Stimulated activated memory B cell treated with anti-CD40 and anti-IgM and Interleukin-4, amounts not matched to agents 10 μg/mL and 1 μg/mL and 100 μg/mL, for 72 hours (primary cell): ENCODE measurements at regions not wholly inside any gene's neighbourhood (a gene's known extent, or its start where the extent isn't known, plus 50 kb on each side); places are given as distances from the start of the nearest gene placed in this dataset.

Experiments
- ATAC-seq: fragments of 150-1000 bp; cut with Tn5 transposase; 2 replicates; pipeline ENCODE4 v1.10.0; 2021
- H3K27ac Mint-ChIP-seq: one replicate; pipeline ENCODE4 v1.8.0; 2022; ENCODE audit warnings: mild to moderate bottlenecking, mixed read lengths
- H3K27me3 Mint-ChIP-seq: one replicate; pipeline ENCODE4 v1.8.0; 2022; ENCODE audit warnings: mixed read lengths
- H3K36me3 Mint-ChIP-seq: one replicate; pipeline ENCODE4 v1.8.0; 2022; ENCODE audit warnings: mixed read lengths
- H3K4me1 Mint-ChIP-seq: one replicate; pipeline ENCODE4 v1.8.0; 2022; ENCODE audit warnings: mixed read lengths
- H3K4me3 Mint-ChIP-seq: one replicate; pipeline ENCODE4 v1.8.0; 2022; ENCODE audit warnings: mild to moderate bottlenecking, moderate library complexity, mixed read lengths
- H3K9me3 Mint-ChIP-seq: one replicate; pipeline ENCODE4 v1.8.0; 2022; ENCODE audit warnings: mixed read lengths

DNA sequence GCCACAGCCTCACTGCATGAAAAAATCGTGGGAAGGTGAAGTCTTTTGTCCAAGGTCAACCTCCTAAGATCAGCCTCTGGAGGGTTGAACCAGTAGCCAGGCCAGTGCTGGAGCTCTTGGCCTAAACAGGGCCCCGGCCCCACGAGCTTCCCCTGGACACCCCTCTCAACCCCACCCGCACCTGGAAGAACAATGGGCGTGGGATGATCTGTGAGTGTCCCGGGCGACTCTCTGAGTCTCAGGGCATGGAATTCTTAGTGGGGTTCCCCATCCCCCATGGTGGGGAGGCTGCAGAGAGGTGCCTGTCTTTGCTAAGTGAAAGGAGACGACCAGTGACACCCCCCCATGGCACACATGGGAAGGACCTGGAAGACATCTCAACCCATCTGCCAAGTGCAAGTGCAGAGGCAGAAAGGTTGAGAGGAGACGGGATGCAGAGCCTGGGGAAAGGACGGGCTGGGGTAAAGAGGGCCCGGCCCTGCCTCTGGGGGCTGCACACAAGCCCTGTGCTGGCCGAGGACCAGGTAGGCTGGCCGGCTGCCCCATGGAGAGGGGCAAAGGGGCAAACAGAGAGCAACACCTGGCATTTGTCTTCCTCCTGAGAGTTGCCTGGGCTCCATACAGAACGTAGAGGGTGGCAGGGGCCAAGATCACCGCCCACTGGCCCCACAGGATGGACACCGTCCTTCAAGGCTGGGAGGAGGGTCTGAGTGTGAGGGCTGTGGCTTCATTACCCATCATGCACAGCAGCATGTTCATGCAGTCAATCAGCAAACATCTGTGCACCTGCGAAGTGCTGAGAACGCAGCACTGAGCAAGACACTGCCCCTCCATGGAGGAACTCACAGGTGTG is 163.0 kb upstream of the PPP2R2D start:
- Mint-ChIP-seq H3K4me3 (no peak overlapping the region), H3K9me3 (peaks cover 10% of the 10 kb centered on the region), H3K36me3 (no peaks in the 10 kb centered on the region), H3K27ac (no peak overlapping the region), H3K27me3 (peaks cover 45% of the 10 kb centered on the region), H3K4me1 (no peaks in the 10 kb centered on the region)
- no peak for ATAC-seq

DNA sequence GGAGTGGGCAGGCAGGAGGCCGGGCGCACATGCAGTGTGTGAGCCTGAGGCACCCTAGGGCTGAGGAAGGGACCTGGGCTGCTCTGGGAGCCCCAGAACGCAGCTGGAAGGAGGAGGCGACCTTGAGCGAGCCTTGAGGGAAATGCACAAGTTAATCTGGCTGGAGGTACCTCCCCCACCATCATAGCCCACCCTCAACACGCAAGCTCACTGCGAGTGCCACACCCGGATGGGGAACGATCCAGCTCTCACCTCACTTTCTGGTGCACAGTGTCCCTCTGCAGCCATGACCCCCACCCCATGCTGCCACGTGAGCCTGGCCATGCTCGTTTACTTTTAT is 162.4 kb upstream of the PPP2R2D start:
- Mint-ChIP-seq H3K4me1 (peaks cover 3% of the 10 kb centered on the region), H3K27me3 (peaks cover 48% of the 10 kb centered on the region), H3K9me3 (peaks cover 10% of the 10 kb centered on the region), H3K4me3 (no peak overlapping the region), H3K36me3 (no peaks in the 10 kb centered on the region), H3K27ac (no peak overlapping the region)
- ATAC-seq: no peak

DNA sequence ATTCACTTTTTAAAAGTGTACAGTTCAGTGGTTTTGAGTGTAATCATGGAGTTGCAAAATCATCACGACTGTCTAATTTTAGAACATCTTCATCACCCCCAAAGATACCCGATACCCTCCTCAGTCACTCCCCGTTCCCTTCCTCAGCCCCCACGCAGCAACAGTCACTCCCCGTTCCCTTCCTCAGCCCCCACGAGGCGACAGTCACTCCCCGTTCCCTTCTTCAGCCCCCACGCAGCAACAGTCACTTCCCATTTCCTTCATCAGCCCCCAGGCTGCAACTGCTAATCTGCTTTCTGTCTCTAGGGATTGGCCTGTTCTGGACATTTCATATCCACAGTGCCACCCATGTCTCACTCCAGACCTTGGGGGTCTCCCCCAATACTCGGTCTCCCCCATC is 161.6 kb upstream of the PPP2R2D start:
- Mint-ChIP-seq H3K27me3 (peaks cover 57% of the 10 kb centered on the region), H3K9me3 (peaks cover 10% of the 10 kb centered on the region), H3K4me3 (no peak overlapping the region), H3K27ac (no peak overlapping the region), H3K36me3 (no peaks in the 10 kb centered on the region), H3K4me1 (peaks cover 9% of the 10 kb centered on the region)
- ATAC-seq: no peak

DNA sequence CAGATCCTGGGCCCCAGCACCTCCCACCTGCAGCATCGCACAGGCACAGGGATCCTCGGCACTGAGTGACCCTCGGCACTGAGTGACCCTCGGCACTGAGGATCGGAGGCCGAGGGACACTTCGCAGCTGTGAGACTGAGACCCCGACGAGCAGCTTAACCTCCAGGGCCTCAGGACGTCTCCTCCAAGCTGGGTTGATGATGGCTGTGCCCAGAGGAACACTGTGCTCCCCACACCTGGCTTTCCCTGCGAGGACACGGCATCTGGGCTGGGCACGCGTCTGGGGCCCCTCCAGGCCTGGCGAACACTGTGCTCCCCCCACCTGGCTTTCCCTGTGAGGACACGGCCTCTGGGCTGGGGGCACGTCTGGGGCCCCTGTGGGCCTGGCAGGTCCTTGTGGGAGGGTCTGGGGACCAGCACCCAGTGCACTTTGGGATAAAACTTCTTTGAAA is 158.3 kb upstream of the PPP2R2D start:
- no peaks in the 10 kb centered on the region for H3K36me3 Mint-ChIP-seq
- ATAC-seq: no peak
- peaks cover 21% of the 10 kb centered on the region for H3K9me3 Mint-ChIP-seq
- no peak overlapping the region for H3K4me3 Mint-ChIP-seq
- H3K4me1 Mint-ChIP-seq: peaks cover 12% of the 10 kb centered on the region
- H3K27ac Mint-ChIP-seq: no peak overlapping the region
- peaks cover 65% of the 10 kb centered on the region for H3K27me3 Mint-ChIP-seq

DNA sequence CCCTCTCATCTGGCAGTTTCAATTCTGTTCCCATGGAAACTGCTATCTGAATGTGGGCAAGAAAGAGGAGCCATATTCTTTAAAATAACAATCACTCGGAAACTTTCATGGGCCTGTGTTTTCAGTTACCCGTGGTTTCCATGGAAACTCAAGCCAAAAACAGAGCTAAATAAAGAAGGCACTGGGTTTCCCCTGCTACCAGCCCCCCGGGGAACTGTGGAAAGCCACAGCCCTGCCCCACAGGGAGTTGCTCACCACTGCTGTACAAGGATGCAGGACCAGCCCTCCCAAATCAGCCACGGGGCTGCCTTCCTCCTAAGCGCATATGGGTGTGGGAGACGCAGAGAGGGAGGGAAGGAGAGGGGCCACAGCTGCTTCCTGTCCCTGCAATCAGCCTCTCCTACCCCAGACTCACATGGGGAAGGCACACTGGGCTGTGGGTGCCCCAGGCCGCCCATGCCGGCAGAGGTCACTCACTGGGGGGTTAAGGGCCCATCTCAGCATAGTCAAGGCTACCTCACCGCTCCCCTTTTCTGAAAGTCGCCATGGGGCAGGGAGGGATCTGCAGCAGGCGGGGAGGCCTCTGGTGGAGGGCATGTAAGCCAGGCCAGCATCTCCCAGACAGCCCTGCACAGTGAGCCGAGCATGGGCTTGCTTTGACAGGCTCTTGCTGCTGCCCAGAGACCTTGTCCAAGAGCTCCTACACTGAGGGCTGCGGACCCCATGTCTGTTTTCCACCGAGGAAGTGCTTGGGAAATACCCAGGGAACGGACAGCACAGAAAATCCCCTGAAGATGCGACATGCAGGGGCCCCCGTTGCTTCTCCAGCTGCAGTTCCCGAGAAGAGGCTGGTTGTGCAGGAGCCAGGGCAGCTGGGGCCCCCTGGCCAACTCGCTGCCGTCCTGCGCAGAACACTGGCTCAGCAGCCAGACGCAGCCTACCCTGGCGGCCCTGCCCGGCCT is 157.3 kb upstream of the PPP2R2D start:
- peak; percentile 79 for ATAC-seq
- Mint-ChIP-seq H3K4me1 (peaks cover 12% of the 10 kb centered on the region), H3K9me3 (peaks cover 21% of the 10 kb centered on the region), H3K36me3 (no peaks in the 10 kb centered on the region), H3K4me3 (no peak overlapping the region), H3K27me3 (peaks cover 62% of the 10 kb centered on the region), H3K27ac (no peak overlapping the region)

DNA sequence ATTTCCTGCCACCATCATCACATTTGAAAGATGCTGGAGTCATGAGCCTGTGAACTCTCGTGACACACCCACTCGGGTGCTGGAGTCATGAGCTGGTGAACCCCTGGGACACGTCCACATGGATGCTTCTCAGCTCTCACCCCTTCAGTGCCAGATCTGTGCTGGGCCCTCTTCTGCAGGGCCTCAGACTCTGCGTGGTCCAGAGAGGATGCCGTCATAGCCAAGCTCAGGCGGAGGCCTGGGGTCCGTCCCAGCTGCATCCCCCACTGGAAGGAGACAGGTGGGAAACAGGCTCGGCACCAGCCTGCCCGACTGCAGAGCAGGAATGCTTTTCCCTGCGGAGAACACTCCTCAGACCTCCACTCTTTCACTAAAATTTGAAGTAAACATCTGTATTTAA is 156.5 kb upstream of the PPP2R2D start:
- no peaks in the 10 kb centered on the region for H3K36me3 Mint-ChIP-seq
- no peak overlapping the region for H3K27ac Mint-ChIP-seq
- peaks cover 19% of the 10 kb centered on the region for H3K9me3 Mint-ChIP-seq
- ATAC-seq: no peak
- H3K4me3 Mint-ChIP-seq: no peak overlapping the region
- peaks cover 12% of the 10 kb centered on the region for H3K4me1 Mint-ChIP-seq
- H3K27me3 Mint-ChIP-seq: peaks cover 62% of the 10 kb centered on the region

DNA sequence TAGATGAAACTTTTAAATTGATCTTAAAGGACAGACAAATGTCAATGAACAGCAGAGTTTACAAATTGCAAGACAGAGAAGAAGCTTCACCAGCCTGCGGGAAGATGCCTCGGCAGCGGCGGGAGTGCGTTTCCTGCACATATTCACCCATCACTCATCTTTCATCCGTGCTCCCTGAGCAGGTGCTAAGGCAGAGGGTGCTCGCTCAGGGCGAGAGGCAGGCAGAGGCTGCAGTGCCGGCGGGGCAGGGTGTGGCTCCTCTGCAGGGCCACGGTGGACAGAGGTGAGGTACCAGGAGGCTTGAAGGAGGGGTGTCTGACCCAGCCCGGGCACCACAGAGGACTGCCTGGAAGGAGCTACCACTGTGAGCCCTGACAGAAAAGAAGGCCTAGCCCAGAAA is 155.2 kb upstream of the PPP2R2D start:
- H3K4me3 Mint-ChIP-seq: no peak overlapping the region

DNA sequence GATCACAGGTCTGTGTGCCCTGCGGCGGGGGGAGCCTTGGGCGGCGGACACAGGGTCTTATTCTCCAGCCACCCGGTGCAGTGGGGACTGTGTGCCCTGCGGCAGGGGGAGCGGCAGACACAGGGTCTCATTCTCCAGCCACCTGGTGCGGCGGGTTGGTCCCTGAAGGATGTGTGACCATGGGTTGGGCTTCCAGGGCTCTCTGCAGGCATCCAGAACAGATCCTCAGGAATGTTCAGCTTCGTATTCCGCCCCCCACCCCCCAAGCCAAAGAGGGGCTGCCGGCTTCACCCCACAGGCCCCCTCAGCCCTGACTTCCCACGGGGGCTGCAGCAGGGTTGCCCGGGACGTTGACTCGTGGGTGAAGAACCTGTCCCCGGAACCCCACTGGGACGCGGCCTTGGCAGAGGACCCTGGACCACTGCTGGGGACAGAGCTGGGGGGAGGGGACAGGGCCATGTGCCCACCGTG is 154.5 kb upstream of the PPP2R2D start:
- peaks cover 12% of the 10 kb centered on the region for H3K4me1 Mint-ChIP-seq
- ATAC-seq: no peak
- H3K27ac Mint-ChIP-seq: no peak overlapping the region
- H3K9me3 Mint-ChIP-seq: peaks cover 11% of the 10 kb centered on the region
- H3K36me3 Mint-ChIP-seq: no peaks in the 10 kb centered on the region
- peaks cover 59% of the 10 kb centered on the region for H3K27me3 Mint-ChIP-seq
- H3K4me3 Mint-ChIP-seq: no peak overlapping the region

More for the DNA sequence above, 155.2 kb upstream of the PPP2R2D start:
- no peak for ATAC-seq
- peaks cover 59% of the 10 kb centered on the region for H3K27me3 Mint-ChIP-seq
- peaks cover 12% of the 10 kb centered on the region for H3K4me1 Mint-ChIP-seq
- H3K9me3 Mint-ChIP-seq: peaks cover 11% of the 10 kb centered on the region
- H3K36me3 Mint-ChIP-seq: no peaks in the 10 kb centered on the region
- no peak overlapping the region for H3K27ac Mint-ChIP-seq

DNA sequence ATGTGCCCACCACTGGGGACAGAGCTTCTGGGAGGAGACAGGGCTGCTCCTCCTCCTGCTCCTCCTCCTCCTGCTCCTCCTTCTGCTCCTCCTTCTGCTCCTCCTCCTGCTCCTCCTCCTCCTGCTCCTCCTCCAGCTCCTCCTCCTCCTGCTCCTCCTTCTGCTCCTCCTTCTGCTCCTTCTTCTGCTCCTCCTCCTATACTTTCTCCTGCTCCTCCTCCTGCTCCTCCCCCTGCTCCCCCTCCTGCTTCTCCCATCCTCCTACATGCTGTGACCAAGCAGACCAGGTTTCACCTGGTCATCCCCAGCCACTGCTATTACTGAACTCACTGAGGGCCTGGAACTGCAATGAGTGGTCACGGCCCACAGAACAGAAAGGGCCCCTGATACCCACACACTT is 154.0 kb upstream of the PPP2R2D start:
- Mint-ChIP-seq H3K36me3 (no peaks in the 10 kb centered on the region), H3K4me3 (no peak overlapping the region), H3K4me1 (peaks cover 12% of the 10 kb centered on the region), H3K27me3 (peaks cover 64% of the 10 kb centered on the region), H3K9me3 (peaks cover 11% of the 10 kb centered on the region), H3K27ac (no peak overlapping the region)
- ATAC-seq: no peak

DNA sequence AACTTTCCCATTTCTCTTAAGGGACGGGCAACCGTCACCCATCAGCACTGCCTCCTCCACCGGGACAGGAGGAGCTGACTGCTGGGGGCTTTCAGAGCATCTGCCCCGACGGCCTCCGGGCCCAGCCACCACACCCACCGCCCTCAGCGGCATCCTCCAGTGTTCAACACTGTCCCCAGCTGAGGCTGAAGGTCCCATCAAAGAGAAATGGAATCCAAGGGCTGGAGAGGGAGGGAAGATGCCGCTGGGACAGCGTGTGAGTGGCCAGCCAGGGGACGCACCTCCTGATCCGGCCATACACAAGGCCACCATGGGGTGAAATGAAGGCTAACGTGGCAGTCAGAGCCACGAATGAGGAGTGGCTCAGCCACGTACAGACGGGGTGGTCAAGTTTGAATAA is 153.6 kb upstream of the PPP2R2D start:
- Mint-ChIP-seq H3K27ac (no peak overlapping the region), H3K4me1 (peaks cover 12% of the 10 kb centered on the region), H3K4me3 (no peak overlapping the region), H3K9me3 (peaks cover 11% of the 10 kb centered on the region), H3K27me3 (peaks cover 66% of the 10 kb centered on the region), H3K36me3 (no peaks in the 10 kb centered on the region)
- ATAC-seq: no peak

DNA sequence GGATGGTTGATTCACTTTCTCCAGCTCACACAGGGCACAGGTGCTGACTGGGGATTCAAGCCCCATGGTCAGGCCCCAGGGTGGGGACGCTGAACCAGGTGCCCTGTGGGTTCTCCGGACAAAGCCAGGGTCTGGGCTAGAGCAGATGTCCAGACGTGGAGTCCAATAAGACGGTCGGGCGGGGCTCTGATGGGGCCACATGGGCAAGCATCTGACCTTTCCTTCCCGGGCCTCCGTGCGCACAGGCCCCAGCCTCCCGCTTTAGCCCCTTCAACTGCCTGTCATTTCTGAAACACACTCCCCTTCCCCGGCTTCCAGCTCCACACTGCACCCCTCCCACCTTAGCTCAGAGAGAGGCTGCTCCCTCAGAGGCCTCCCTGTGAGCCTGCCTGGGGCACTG is 153.0 kb upstream of the PPP2R2D start:
- peaks cover 11% of the 10 kb centered on the region for H3K9me3 Mint-ChIP-seq
- ATAC-seq: no peak
- no peaks in the 10 kb centered on the region for H3K36me3 Mint-ChIP-seq
- H3K4me3 Mint-ChIP-seq: no peak overlapping the region
- peaks cover 66% of the 10 kb centered on the region for H3K27me3 Mint-ChIP-seq
- H3K27ac Mint-ChIP-seq: no peak overlapping the region
- peaks cover 12% of the 10 kb centered on the region for H3K4me1 Mint-ChIP-seq

DNA sequence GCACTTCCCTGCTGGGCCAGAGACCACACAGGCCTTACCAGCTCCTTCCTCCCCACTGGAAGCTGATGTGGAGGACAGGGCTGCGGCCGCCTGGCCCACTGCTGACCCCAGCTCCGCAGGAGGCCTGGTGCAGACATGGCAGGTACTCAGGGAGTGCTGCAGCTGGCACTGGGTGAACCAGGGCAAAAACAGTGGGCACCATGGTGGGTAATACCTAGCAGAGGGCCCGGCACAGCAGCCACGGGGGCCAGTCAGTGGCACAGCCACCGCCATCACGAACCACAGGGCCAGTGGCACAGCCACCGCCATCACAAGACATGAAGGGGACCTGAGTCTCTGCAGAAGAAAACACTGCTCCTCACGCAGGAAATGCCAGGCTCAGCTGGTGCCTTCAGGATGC is 152.6 kb upstream of the PPP2R2D start:
- peaks cover 11% of the 10 kb centered on the region for H3K4me1 Mint-ChIP-seq
- H3K27me3 Mint-ChIP-seq: peaks cover 64% of the 10 kb centered on the region
- no peak overlapping the region for H3K27ac Mint-ChIP-seq
- no peaks in the 10 kb centered on the region for H3K36me3 Mint-ChIP-seq
- no peak overlapping the region for H3K4me3 Mint-ChIP-seq
- H3K9me3 Mint-ChIP-seq: peaks cover 11% of the 10 kb centered on the region
- no peak for ATAC-seq

DNA sequence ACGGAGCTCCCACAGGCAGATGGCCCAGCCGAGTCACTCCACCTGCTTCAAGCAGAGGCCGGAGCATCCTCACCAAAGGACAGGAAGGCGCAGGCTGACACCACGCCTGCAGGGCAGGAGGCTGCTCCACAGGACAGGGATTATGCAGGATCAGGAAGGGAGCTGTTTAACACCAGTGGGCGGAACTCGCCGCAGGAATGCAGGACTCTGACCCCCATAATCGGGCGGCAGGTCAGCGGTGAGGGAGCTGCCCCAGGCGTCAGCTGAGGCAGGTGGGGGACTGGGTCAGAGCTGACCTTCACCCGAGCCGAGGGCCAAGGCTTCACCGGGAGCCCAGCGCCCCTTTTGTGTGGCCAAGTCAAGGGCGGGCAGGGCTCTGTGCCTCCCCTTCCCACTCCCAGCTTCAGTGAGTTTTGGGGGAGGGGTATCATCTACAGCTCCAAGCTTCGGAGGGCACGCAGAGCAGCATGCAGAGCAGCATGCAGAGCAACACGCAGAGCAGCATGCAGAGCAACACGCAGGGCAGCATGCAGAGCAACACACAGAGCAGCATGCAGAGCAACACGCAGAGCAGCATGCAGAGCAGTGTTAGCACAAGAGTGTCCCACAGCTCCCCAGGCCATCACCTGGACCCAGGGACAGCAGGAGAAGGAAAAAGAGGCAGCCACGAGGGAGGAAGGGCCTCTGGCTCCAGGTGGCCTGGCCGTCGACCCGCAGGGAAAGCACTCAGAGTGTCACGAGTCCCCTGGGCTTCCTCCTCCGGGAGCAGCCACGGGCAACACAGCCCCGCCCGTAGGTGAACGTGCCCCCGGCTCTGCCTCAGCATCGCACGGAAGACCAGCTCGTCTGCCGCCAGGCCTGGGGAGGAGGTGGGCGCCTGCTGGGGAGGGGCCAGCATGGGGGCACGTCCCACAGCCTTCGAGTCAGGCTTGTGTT is 151.7 kb upstream of the PPP2R2D start:
- no peak overlapping the region for H3K4me3 Mint-ChIP-seq
- H3K27me3 Mint-ChIP-seq: peaks cover 55% of the 10 kb centered on the region
- peaks cover 11% of the 10 kb centered on the region for H3K9me3 Mint-ChIP-seq
- no peak for ATAC-seq
- no peaks in the 10 kb centered on the region for H3K36me3 Mint-ChIP-seq
- H3K4me1 Mint-ChIP-seq: peaks cover 4% of the 10 kb centered on the region
- H3K27ac Mint-ChIP-seq: no peak overlapping the region

DNA sequence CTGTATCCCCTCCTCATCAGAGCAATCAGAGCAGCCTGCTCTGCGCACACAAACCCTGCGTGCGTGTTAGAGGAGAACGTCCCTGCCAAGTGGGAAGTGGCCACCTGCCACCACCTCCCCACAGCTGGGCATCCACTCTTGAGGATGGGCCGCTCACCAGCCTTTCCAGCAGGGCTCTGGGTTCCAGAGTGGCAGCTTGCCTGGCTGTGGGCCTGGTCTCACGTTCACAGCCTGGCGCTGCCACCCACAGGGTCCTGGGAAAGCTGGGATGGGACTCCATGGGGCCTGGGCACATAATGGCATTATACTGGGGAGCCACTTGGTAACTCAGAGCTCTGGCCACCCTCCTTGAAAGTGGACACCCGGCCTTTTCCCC is 151.1 kb upstream of the PPP2R2D start:
- Mint-ChIP-seq H3K9me3 (peaks cover 9% of the 10 kb centered on the region), H3K36me3 (no peaks in the 10 kb centered on the region), H3K27me3 (peaks cover 48% of the 10 kb centered on the region), H3K4me1 (no peaks in the 10 kb centered on the region), H3K27ac (no peak overlapping the region), H3K4me3 (no peak overlapping the region)
- no peak for ATAC-seq
